Liver (tissue), 3 donors: ENCODE measurements at regions not wholly inside any gene's neighbourhood (a gene's known extent, or its start where the extent isn't known, plus 50 kb on each side); places are given as distances from the start of the nearest gene placed in this dataset.

Experiments
- ATF3 ChIP-seq: IDR thresholded peaks from 2 replicates; pipeline ENCODE4 v1.6.1; 2016; ENCODE audit warnings: antibody characterized with exemption
- GABPA ChIP-seq, 2 donors: IDR thresholded peaks in 1 of 2; conservative IDR thresholded peaks in 1 of 2; 2 replicates each; pipeline ENCODE4 v1.6.1; 2016; ENCODE audit warnings: antibody characterized with exemption in 2 of 2, mild to moderate bottlenecking in 1 of 2, moderate library complexity in 1 of 2
- HNF4G ChIP-seq: IDR thresholded peaks from 2 replicates; pipeline ENCODE4 v1.6.1; 2016; ENCODE audit warnings: antibody characterized with exemption
- RAD21 ChIP-seq, 2 donors: IDR thresholded peaks; 2 replicates each; pipeline ENCODE4 v1.6.1; 2016; ENCODE audit warnings: antibody characterized with exemption in 2 of 2, mild to moderate bottlenecking in 2 of 2
- TAF1 ChIP-seq: conservative IDR thresholded peaks from 2 replicates; pipeline ENCODE4 v1.6.1; 2016; ENCODE audit warnings: antibody characterized with exemption, mild to moderate bottlenecking
- YY1 ChIP-seq: IDR thresholded peaks from 2 replicates; pipeline ENCODE4 v1.6.1; 2016; ENCODE audit warnings: antibody characterized with exemption, mild to moderate bottlenecking
- TF ChIP-seq, protein P1 (sequence below): fragments of 150-350 bp; IDR thresholded peaks from 2 replicates; pipeline ENCODE4 v1.5.1; 2017; ENCODE audit warnings: improper control_type of control experiment, low read depth, low read length; ENCODE audit not compliant: missing input control
- donor health status: healthy.
- donor health status: healthy.

- TF ChIP-seq, protein P1, sequence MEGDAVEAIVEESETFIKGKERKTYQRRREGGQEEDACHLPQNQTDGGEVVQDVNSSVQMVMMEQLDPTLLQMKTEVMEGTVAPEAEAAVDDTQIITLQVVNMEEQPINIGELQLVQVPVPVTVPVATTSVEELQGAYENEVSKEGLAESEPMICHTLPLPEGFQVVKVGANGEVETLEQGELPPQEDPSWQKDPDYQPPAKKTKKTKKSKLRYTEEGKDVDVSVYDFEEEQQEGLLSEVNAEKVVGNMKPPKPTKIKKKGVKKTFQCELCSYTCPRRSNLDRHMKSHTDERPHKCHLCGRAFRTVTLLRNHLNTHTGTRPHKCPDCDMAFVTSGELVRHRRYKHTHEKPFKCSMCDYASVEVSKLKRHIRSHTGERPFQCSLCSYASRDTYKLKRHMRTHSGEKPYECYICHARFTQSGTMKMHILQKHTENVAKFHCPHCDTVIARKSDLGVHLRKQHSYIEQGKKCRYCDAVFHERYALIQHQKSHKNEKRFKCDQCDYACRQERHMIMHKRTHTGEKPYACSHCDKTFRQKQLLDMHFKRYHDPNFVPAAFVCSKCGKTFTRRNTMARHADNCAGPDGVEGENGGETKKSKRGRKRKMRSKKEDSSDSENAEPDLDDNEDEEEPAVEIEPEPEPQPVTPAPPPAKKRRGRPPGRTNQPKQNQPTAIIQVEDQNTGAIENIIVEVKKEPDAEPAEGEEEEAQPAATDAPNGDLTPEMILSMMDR: no peak
- TF ChIP-seq TAF1 (no peak), RAD21 (IDR thresholded peaks at IDR 0.05) (no peak), HNF4G (no peak), GABPA (IDR thresholded peaks at IDR 0.05 in 1 of 2, conservative IDR thresholded peaks at IDR 0.05 in 1 of 2) (no peak), YY1 (no peak), ATF3 (no peak)
Measured at GRCh38 chrX:40157228-40158035, 59.7 kb upstream of the BCOR start.
